Bone marrow (tissue), 2 donors: ENCODE measurements at regions not wholly inside any gene's neighbourhood (a gene's known extent, or its start where the extent isn't known, plus 50 kb on each side); places are given as distances from the start of the nearest gene placed in this dataset.
A peak's percentile ranks its signal among the peaks of the same experiment; 100 is the strongest.

Experiments used
- DNase-seq, 2 donors: peaks; one replicate each; lab custom pipeline; 2025; lab: John Stamatoyannopoulos, UW

DNA sequence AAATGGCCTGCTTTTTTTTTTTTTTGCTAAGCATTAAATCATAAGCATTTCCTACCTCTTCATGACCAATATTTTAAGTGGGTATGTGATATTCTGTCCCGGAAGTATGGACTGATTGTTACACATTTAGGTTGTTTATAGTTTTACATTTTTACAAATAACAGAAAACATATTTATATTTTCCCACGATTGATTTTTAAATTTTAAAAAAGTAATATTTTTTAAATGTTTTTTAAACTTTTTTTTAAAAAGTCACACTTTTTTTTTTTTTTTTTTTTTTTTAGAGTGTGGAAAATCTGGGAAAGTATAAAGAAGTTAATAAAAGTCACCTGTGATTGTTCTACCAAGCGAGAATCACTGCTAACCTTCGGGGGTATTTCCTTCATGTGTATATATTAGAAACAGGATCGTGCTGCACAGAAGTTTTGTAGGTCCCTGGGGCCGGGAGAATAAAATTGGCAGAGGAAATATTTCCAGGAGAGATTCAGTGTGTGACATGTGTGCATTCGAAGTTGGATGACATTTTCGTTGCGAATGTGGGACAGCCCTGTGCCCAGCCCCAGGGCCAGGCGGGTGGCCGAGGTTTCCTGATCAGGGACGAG, 173.1 kb downstream of the CDC5L start:
- no peak for DNase-seq

DNA sequence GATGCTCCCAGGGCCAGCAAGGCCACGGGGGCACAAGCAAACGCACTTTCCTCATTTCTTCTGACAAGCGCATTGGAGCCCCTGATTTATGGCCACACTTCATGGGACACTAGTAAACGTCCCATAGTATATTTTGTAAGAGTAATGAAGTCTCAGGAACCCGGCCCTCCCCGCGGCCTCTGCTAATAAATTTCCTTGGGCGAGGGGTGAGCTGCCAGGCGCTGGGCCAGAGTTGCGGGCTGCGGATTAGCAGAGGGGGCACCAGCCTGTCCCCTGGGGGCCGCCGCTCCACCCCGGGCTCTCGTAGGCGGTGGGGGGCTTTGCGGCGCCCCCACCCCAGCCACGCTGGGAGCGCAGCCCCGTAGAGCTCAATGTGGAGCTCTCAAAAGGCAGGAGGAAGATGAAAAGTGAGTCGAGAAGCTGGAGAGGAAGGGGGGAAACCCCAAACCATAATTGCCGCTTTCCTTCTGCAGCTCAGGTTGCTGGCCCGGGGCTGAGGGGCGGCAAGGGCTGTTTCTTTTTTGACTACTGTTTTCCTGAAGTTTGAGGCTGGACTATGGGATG, 173.6 kb downstream of the CDC5L start:
- DNase-seq, result no peak

DNA sequence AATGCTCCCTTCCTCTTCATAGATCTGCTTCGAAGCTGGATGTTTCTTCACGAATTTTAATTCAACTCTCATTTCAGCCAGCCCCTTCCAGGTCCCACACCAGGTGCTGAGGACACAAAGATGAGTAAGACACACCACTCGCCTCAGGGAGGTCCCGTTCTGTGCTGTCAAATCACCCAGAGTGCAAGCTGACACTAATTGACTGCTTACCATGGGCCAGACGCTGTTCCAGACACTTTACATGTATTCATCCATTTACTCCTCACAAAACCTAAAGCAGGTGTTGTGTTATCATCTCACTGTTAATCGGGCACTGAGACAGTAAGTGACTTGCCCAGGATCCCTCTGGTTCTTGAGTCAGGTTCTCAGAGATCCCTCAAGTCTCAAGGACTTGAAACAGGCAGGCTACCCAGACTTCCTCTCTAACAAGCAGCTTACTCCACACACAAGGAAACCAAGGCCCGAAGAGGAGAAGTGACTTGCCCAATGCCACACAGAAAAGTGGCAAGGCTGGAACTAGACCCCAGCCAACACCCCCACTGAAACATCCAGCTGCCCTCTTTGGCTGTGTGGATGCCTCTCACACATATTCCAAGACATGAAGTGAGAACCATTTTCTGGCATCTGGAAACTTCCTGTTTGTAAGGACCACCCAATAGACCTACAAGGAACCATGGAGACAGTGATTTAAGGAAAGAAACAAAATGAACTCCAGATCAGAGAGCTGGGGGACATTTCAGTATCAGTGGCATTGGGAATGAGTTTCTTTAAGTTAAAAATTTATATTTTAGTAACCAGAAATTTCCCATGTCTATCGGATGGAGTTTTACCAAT, 174.5 kb downstream of the CDC5L start:
- no peak for DNase-seq

DNA sequence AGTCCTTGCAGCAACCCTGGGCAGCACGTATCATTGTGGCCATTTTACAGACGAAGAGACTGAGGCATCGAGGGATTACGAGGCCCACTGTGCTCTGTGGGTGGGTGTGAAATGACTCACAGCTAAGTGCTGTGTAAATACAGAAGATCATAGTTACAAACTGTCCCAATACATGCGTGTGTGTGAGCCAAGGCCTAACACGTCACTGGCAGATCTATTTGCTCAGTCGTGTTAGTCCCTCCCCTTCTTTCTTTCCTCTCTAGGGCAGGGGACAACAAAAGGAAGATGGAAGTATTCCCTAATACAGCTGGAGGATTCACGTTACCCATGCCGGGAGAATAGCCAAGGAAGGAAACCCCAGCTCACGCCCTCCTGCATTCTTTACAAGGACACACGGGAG, 175.9 kb downstream of the CDC5L start:
- no peak for DNase-seq

DNA sequence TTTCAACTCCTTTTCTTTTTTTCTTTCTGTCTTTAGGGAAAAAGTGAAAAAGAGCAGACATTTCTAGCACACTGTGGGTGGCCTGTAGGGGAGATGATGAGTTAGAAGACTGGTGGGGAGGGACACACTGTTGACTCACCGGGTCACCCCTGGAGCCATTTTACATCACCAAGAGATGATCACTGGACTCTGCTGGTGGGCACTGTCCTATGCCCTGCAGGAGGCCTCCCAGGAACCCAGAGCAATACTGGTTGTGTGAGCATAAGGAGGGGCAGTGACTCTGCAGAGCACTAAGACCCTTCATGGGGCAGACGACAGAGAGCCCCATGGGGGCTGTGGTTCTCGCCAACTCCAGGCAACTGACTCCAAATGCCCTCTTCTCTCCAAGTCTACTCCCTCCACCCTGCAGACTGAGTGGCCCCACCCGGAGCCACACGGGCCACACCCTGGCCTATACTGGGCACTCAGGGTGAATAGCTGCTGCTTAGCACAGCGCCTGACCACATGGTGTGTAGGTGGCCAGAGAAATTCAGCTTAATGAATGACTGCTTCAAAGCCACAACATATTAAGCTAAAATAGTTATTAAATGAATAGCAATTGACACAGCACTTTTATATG, 177.5 kb downstream of the CDC5L start:
- no peak for DNase-seq

DNA sequence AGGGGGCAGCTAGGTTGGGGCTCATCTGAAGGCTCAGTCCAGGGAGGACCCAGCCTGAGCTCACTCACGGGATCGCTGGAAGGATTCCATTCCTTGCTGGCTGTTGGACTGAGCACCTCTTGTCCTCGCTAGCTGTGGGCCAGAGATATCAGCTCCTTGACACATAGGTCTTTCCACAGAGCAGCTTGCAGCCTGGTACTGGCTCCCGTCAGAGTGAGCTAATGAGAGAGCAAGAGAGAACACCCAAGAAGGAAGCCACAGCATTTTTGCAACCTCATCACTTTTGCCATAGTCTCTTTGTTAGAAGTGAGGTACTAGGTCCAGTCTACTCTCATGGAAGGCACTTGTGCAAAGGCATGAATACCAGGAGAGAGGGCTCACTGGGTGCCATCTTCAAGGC, 179.9 kb downstream of the CDC5L start:
- no peak for DNase-seq

DNA sequence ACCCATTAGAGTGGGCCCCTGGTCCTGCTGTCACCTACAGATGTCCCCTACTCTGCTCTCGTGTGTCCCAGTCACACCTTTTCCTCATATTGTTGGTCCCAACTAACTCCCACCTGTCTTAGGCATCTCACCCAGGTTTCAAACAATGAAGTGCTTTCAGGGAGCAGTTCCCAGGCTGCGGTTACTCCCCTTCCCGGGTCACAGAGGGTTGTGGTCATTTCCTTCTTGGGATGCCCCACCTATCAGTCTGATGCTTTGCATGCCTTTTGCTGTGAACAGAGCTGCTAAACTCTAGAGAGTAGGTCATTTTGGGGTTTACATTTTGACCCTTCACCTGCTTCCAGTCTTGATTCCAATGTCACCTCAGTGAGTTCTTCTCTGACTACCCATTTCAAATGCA, 181.6 kb downstream of the CDC5L start:
- DNase-seq, result no peak

DNA sequence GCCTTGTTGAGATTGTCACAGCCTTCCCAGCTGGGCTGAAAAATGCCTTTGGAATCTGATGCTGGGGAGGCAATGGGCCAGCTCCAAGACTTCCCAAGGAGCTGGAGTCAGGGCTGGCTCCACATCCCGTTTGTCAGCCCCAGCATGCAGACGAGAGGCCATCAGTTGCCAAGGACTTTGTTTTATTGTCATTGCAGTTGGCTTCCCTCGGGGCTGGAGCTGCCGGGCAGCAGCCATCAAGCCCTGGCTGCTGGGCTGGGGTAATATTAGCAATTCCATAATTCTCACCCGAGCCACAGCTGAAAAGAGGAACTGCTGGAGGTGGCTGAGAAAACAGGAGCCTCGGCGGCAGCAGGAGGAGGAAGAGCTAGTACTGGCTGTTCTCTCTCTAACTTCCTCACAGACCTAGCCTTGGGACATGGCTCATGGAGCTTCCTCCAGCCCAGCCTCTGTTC, 182.5 kb downstream of the CDC5L start:
- peak in 1 of 2 donors; percentile 70 for DNase-seq

DNA sequence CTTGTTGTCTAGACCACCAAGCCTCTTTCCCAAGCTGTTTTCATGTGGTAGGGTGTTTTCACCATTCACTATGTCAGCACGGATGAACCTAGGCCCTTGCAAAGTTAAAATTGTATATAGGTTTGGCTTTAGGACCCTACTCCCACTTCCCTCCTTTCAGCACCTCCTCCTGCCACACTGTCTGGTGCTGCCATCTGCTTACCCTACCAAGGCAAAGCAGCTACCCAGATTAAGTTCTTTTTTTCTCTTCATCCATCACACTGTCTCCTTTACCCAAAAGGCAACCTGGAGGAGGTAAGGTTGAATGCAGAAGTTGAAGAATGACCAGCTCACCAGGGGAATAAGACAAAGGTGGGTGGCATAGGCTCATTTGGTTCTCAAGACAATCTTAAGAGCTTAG, 184.0 kb downstream of the CDC5L start:
- no peak for DNase-seq

DNA sequence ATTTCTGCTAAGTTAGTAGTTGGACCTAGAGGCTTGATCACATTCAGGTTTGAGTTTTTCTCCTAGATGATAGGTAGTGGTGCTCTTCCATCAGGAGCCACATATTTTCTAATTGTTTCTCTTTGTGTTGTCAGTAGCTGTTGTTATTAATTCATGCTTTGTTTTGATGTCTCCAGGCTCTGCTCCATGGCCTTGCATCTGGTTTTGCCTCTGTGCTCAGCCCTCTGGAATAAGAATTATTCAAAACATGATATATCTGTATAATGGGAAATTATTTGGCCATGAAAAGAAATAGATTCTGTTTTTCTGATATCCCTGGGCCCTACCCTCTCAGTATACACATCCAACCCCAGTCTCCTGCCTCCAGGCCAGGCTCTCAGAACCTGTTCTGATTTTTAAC, 184.8 kb downstream of the CDC5L start:
- no peak for DNase-seq

DNA sequence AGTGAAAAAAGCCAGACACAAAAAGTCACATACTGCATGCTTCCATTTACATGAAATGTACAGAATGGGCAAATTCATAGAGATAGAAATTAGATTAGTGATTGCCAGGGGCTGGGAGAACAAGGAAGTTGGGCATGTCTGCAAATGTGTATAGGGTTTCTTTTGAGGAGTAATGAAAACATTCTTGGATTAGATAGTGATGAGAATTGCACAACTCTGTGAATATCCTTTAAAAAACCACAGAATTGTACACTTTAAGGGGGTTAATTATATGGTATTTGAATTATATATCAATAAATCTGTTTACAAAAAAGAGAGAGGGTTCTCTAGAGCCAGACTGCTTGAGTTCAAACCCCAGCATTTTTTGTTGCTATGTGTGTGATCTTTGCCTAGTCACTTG, 188.1 kb downstream of the CDC5L start:
- no peak for DNase-seq

DNA sequence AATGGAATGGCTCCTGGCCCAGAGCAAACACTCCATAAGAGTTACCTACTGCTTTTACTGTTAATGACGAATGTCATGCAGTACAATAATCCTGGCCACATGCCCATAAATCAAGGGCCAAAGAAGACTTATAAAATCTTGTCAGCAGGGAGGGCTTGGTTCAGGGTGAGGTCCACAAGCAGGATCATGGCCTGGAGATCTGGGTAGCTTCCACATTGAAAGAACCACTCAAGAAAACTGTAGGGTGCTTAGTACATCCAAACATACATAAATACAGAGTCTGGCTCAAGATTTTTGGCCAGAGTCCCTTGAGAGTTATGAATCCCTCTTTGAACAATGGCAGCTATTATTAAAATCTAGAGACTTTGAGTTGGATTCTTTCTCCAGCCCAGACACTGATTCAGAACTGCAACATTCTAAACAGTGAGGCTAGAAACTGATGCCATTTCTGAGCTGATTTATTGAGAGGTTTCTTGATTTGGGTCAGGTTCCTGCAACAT, 188.7 kb downstream of the CDC5L start:
- DNase-seq, result no peak

DNA sequence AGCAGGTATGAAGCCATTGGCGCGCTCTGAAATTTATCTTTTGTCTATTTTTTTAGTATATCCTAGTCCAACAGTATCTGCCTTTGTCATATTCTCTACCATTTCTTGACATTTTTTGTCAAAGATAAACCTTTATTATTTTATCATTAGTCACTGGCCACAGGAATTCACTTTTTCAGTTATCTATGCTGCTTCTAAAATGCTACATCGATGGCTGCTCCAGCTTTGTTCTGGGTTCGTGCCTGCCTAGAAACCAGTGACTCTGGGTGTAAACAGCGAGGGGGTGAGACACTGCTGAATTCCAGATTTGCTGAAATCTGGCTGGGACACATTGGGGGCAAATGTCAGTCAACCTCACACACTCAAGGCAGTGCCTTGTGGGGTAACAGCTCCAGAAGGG, 193.4 kb downstream of the CDC5L start:
- no peak for DNase-seq

DNA sequence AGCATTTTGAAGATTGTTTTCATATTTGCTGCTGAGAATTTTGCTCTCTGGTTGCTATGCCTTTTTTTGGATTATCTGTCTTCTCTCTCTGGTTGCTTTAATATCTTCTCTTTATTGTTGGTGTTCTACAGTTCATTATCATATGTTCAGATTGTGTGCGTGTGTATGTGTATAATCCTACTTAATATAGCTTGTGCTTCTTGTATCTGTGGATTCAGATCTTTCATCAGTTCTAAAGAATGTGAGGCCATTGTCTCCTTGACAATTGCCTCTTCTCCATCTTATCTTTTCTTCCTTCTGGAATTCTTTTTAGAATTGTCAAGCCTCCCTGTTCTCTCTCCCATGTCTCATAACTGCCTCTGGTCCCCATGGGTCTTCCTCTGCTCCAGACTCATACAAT, 195.4 kb downstream of the CDC5L start:
- DNase-seq, result no peak

DNA sequence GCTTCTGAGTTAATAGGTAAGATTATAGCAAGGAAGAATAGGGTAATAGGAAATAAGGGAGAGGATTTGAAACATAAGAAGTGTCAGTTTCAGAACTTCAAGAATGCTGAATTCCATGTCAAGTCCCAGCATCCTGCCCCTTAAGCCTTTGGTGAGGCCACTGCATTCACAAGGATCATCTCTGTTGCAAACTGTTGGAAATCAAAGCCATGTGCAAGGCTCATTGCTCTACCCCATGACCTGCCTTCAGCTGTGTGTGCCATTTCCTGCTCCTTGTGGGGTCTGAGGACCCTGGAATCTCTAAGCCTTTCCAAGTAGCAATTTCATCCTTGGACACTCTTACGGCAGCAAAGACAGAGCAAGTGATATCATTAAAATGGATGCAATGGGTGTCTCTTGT, 203.0 kb downstream of the CDC5L start:
- DNase-seq, result no peak

DNA sequence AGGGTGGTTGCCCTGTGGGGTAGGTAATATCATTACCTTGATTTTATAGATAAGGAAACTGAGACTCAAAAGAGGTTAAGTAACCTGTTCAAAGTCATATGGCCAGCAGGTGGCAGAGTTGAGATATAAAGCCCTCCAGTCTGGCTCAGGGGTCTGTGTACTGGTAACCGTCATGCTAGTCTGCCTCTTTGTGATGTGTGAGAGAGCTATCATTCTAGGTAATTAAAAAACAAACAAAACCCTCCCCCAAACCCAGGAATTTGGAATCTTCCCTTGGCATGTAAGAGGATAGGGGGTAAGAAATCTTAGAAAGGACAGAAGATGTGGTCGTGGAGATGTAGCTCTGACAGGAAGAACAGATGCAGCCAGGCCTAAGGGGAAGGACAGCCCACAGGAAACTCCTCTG, 206.0 kb downstream of the CDC5L start:
- peak in 1 of 2 donors; percentile 73 for DNase-seq

DNA sequence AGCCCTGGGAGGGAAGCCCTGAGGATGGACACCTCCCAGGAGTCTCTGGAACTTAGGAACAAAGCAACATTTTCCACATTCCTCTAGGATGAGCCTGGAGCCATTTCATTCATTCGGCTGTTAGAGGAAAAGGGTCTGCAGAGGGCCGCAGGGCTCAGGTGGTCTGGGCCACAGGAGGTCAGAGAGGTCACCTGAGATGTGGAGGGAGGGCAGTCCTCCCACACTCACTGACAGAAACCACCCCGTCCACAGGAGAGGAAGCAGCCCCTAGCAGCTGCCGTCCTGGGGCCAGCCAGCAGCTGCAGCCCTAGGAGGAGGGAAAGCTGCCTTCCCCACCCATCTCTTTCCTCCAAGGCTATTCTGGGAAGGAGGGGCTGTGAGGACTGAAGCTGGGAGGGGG, 207.0 kb downstream of the CDC5L start:
- no peak for DNase-seq

DNA sequence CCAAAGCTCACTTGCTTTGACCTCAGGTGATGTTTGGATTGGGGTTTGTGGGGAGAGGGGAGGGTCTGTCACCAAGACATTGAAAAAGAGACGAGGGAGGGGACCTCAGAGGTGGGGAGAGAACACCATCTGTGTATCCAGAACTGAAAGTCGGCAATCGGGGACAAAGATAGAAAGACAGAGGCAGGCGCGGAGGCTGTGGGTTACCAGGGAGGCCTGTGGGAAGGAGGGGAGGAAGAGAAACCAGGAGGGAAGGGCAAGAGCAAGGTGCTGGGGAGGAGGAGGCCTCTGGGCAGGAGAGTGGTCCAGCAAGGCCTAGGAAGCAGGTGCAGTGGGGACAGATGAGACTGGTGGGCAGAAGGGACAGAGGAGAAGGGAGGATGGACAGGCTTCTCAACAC, 211.2 kb downstream of the CDC5L start:
- no peak for DNase-seq

DNA sequence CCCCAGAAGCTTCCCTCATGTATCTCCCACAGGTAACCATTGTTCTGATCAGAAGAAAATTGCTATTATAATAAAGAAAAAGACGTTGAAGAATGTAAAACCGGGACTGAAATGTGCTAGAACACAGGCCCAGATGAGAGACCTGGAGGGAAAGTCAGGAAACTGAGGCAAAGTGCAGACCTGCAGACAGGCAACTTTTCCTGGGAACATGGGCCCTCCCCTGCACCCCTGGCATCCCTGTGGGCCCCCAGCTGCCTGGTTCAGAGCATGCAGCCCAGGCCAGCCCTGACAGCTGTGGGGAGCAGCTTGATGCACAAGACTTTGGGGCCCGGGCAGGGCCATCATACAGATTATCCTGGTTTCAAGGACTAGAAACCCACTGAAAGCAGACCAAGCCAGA, 212.2 kb downstream of the CDC5L start:
- no peak for DNase-seq

DNA sequence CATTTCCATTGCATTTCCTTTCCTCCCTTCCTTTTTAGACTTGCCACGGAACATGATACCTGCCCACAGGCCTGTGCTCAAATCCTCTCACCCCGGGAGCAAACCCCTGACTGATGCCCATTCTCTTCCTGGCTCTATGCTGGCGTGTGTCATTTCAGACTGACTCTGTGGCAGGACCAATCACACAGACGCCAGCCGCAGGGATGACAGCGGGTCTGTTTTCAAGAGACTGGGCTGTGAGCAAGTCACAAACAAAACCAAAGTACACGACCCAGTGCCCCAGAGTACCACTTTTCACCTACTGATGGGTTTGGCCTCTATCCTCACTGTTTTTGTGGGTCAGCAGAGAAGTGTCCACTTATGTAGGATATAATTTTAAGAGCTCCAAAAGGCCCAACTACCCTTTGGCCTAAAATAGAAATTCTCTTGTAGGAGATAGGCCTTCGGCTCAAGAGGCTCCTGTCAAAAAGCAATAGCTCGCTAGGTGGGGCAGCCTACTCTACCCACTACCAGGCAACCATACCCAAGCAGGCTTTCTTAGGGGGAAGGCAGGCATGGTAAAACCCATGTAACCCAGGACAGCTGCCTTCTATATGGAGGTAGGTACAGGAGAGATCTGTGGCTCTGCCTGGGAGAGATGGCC, 215.7 kb downstream of the CDC5L start:
- DNase-seq, result no peak

DNA sequence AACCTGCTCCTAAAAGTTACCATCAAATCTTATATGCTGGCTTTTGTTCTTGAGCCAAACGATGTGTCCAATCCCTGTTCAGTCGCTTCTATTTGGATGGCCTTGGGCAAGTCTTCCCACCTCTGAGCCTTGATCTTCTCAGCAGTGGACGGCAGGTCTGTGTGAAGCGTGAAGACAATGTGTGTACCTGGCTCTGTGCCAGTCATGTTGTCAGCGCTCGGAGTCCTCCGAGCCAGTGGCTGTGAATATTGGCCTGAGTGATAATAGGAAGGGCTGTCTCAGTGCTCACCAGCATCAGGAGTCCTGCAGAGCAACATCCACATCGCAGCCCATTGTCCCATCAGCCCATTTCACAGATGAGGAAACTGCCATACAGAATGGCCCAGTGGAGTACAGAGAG, 219.0 kb downstream of the CDC5L start:
- DNase-seq, result no peak

DNA sequence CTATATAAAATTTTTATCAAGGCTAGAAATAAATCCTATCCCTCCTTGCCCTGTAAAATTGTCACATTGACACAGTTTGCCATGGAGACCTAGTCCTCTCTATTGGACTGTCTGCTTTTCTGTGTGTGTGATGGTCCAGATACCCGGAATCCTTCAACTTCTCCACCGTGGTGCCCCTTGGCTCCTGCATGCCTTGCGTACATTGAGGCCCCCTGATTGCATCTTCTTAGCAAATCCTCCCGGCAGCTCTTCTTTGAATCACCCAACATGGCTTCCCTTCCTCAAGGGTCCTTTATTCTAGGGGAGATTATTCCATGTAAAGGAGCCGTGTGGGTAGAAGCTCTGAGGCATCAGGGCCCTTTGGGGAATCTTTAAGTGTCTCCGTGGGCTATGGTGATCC, 219.5 kb downstream of the CDC5L start:
- DNase-seq, result no peak
